NCI-H2107 treated with DMSO at 0.1 percent for 48 hours (cell line): ENCODE measurements at regions not wholly inside any gene's neighbourhood (a gene's known extent, or its start where the extent isn't known, plus 50 kb on each side); places are given as distances from the start of the nearest gene placed in this dataset.
A peak's percentile ranks its signal among the peaks of the same experiment; 100 is the strongest.
"Not testable (repeated sequence)": the region's sequence is repeated elsewhere in the genome, so short reads cannot be mapped to it uniquely, and the experiment has no call there.

ENCODE experiments used
- DNase-seq: peaks from one replicate; lab custom pipeline; 2025; ENCODE audit not compliant: unreplicated experiment; lab: John Stamatoyannopoulos, UW

DNA sequence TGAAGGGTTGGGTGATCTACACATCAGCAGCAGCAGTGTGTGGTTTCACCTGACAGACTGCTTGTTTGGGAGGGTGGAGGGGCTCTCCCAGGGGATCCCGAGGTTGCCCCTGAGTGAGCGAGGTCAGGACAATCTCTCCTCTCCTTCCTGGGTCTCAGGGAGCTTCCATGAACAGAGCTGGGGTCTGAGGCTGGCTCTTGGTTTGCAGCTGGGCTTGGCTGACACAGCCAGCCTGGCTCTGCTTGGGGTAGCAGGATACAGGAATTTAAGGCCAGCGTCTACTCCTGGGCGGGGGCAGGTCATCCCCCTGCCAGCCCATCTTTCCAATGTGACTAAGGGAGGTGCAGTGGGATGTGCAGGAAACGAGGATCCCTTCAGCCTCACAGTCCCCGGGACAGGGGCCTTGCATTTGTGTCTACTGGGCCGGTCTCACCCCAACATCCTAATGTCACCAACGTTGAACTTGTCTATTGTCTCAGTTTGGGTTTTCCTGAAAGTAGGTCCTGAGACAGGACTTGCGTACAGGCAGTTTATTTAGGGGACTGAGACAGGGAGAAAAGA lies 262.6 kb upstream of the HDAC4 start:
- no peak for DNase-seq

DNA sequence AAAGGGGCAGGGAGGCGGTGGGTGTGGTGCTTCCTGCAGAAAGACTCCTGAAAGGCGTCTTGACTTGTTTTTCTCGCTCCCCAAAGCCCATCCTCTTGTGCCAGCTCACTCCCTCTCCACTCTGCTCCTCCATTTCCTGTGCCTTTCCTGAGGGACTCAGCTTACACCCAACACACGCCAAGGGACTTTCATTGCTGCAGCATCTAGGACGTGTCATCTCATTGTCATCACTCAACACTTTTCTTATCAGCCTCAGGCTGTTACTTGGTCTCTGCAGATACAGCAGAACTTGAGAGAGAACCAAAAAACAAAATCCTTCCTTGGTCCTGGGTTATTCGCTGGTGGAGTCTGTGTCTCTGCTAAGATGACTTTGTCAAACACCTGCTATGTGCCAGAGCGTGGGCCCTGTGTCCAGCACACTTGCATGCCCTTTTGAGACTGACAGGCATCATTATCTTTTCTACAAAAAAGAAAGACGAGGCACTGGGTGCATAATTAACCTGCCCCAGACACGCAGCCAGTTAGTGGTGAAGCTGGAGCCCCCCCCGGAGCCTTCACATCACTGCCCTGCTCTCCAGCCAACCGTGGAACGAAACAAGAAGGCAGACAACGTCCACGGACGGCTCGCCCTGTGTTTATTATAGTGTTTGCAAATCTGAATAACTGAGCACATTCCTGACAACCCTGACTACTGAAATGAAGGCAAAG lies 261.7 kb upstream of the HDAC4 start:
- no peak for DNase-seq

GRCh38 chr2:239661334-239662312 lies 260.8 kb upstream of the HDAC4 start:
- DNase-seq = peak; percentile 4

- peak; percentile 36 for DNase-seq
Observed at GRCh38 chr2:239660390-239661230, 259.8 kb upstream of the HDAC4 start.

DNA sequence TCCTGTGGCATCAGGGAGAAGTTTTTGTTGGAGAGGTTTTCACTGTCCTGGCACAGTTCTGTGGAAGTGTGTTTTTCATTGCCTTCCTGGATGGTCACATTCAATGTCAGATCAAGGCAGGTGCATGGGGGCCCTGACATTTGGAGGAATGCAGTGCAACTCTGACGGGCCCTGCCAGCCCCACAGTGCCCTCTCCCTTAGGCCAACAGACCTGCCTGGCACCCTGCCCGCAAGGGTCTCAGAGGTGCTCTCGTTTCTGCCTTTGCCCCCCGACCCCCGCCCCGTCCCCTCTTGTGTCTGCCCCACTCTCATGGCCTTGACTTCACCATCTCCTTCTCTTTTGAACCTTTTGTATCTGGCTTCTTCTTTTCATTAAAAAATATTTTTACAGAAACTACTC lies 257.2 kb upstream of the HDAC4 start:
- DNase-seq = no peak

- DNase-seq = no peak
Observed at GRCh38 chr2:239657236-239657635, 256.4 kb upstream of the HDAC4 start.

GRCh38 chr2:239654266-239654665 lies 253.4 kb upstream of the HDAC4 start:
- no peak for DNase-seq

- DNase-seq = no peak
Observed at GRCh38 chr2:239651859-239652258, 251.0 kb upstream of the HDAC4 start.

DNA sequence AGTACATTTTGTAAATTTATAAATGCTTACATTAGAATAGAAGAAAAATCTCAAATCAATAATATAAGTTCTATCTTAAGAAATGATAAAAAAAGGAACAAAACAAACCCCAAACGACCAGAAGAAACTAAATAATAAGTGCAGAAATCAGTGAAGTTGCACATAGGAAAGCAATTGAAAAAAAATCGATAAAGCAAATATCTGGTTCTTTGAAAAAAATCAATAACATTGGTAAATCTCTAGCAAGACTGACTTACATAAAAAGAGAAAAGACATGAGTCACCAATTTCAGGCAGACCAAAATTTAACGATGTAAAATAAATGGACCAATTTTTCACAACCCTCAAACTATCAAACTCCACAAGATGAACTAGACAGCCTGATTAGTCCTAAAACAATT lies 249.9 kb upstream of the HDAC4 start:
- DNase-seq = no peak

DNA sequence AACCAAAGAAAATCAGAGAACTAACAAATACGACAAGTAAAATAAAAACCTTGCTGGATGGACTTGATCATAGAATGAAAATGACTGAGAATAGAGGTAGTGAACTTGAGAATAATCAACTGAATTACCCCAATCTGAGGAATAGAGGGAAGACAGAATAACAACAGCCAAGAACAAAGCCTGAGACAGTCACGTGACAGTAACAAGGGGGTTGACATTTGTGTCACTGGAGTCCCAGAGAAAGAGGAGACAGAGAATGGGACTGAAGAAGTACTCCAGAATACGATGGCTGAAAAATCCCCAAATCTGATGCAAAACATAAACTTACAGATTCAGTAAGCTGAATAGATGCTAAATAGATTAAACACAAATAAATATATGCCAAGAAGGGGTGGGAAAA lies 248.5 kb upstream of the HDAC4 start:
- DNase-seq = no peak

DNA sequence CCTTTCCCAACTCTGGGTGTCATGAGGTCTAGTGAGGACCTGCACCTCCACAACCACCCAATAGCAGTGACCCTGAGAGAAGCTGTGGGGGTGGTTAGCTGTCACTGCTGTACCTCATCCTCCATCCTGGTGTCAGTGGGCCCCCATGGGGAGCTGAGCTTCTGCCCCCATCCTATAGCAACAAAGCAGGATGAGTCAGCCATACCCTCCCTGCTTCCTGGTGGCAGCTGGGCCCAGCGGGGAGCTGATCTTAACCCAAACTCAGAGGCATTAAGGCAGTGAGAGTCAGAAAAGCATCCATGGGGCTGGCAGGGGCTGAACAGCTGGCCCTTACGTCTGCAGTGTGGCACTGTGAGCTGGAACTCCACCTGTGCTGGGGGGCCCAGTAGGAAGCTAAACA lies 247.8 kb upstream of the HDAC4 start:
- DNase-seq = no peak

DNA sequence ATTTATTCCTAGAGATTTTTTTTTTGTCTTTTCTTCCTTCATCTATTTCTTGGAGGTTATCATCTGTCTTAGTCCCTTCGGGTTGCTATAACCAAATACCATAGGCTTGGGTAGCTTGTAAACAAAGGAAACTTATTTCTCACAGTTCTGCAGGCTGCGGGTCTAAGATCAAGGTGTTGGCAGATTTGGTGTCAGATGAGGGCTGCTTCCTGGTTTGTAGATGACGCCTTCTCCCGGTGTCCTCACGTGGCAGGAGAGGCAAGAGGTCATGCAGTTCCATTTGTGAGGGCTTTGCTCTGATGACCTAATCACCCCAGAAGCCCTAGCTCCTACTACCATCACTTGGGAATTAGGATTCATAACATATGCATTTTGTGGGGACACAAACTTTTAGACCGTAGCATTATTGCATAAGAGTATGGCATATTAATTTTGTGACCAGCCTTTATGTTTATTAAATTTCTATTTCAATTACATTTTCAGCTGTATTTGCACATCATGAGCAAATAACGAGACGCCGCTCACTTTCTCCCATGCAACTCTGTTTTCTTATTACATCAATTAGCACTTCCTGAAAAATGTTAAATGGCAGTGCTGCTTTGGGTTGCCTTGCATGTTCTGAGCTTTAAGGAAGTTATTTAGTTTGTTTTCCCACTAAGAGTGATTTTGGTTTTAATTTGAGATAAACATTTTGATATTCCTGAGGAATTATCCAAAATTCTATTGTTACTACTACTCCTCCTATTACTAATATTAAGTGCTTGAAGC lies 246.4 kb upstream of the HDAC4 start:
- no peak for DNase-seq

DNA sequence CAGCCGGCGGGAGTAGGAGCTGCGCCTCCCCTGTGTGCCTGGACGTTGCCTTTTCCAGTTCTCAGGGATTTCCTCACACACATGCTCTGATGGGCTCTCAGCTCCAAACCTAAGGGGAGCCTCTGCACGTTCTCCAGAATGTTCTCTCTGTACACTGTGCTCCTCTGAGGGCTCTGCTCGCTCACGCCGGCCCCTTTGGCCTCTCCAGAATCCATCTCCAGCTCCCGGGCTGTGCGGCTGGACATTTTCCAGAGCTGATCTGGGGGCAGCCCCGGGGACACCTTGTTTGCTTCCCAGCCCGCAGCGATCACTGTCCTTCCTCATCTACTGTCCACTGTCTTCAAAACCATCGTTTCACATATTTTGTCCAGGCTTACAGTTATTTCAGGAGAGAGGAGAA lies 245.4 kb upstream of the HDAC4 start:
- no peak for DNase-seq

DNA sequence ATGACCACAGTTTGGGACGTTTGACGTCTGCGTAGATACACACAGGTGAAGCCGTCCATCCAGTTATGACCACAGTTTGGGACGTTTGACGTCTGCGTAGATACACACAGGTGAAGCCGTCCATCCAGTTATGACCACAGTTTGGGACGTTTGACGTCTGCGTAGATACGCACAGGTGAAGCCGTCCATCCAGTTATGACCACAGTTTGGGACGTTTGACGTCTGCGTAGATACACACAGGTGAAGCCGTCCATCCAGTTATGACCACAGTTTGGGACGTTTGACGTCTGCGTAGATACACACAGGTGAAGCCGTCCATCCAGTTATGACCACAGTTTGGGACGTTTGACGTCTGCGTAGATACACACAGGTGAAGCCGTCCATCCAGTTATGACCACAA lies 243.8 kb upstream of the HDAC4 start:
- DNase-seq = not testable (repeated sequence)

DNA sequence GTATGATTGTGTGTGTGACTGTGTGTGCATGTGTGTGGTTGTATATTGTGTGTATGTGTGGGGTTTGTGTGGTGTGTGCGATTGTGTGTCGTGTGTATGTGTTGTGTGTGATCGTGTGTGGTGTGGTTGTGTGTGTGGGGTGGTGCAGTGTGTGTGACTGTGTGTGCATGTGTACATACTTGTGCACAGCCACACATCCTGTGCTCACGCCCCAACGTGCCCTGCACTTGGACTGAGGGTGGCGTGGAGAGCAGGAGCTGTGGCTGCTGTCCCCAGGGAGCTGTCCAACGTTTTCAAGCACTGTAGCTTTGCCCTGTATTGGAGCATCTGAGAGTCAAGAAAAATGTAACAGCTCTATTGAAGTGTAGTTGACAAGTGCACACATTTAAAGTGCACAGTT lies 243.2 kb upstream of the HDAC4 start:
- DNase-seq = no peak

DNA sequence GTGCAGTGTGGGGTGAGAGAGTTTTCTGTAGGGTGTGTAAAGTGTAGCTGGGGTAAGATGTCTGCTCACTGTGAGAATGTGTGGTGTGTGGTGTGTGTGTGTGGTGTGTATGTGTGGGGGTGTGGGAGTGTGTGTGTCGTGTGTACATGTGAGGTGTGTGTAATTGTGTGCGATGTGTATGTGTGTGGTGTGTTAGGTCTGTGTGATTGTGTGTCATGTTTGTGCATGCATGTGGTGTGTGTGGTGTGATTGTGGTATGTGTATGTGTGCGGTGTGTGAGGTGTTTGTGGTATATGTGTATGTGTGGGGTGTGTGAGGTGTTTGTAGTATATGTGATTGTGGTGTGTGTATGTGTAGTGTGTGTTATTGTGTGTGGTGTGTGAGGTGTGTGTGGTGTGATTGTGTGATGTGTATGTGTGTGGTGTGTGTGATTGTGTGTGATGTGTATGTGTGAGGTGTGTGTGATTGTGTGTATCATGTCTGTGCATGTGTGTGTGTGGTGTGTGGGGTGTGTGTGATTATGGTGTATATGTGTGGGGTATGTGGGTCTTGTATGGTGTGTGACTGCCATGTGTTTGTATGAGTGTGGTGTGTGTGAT lies 241.7 kb upstream of the HDAC4 start:
- DNase-seq = no peak

- not testable (repeated sequence) for DNase-seq
Observed at GRCh38 chr2:239641904-239642303, 241.1 kb upstream of the HDAC4 start.

GRCh38 chr2:239640676-239641578 lies 240.1 kb upstream of the HDAC4 start:
- DNase-seq = no peak

GRCh38 chr2:239640210-239640609 lies 239.4 kb upstream of the HDAC4 start:
- DNase-seq = no peak
